DOHH2 (cell line): ENCODE measurements at regions not wholly inside any gene's neighbourhood (a gene's known extent, or its start where the extent isn't known, plus 50 kb on each side); places are given as distances from the start of the nearest gene placed in this dataset.

Experiments
- H3F3A ChIP-seq: fragments of 200-600 bp; sonication (generic), shearing (Covaris generic); 2 replicates; pipeline ENCODE4 v1.6.0; 2016; ENCODE audit warnings: antibody characterized with exemption, mild to moderate bottlenecking; ENCODE audit not compliant: control insufficient read depth, insufficient read depth
- H3K27ac ChIP-seq: fragments of 200-600 bp; sonication (generic); 2 replicates; pipeline ENCODE4 v1.5.1; 2014; ENCODE audit warnings: low read depth, mild to moderate bottlenecking, low read length, moderate library complexity
- H3K27me3 ChIP-seq: fragments of 200-600 bp; sonication (generic); 2 replicates; pipeline ENCODE4 v1.6.1; 2014; ENCODE audit warnings: mild to moderate bottlenecking, low read length, mixed read lengths; ENCODE audit not compliant: control insufficient read depth
- H3K36me3 ChIP-seq: fragments of 200-600 bp; sonication (generic); 2 replicates; pipeline ENCODE4 v1.6.1; 2014; ENCODE audit warnings: mild to moderate bottlenecking, low read length, moderate library complexity, mixed read lengths; ENCODE audit not compliant: control insufficient read depth
- H3K4me1 ChIP-seq: fragments of 200-600 bp; sonication (generic); 2 replicates; pipeline ENCODE4 v1.6.1; 2014; ENCODE audit warnings: mild to moderate bottlenecking, low read length, mixed read lengths; ENCODE audit not compliant: control insufficient read depth
- H3K4me2 ChIP-seq: fragments of 200-600 bp; sonication (generic); 2 replicates; pipeline ENCODE4 v1.6.0; 2014; ENCODE audit warnings: mild to moderate bottlenecking, low read length, moderate library complexity
- H3K4me3 ChIP-seq: fragments of 200-600 bp; sonication (generic); 2 replicates; pipeline ENCODE4 v1.5.1; 2014; ENCODE audit warnings: mild to moderate bottlenecking, low read length, mixed read lengths
- H3K79me2 ChIP-seq: fragments of 200-600 bp; sonication (generic); 2 replicates; pipeline ENCODE4 v1.6.1; 2014; ENCODE audit warnings: mild to moderate bottlenecking, low read length, mixed read lengths; ENCODE audit not compliant: control insufficient read depth
- H3K9me2 ChIP-seq: fragments of 200-600 bp; sonication (generic); replicated peaks from 2 replicates; pipeline ENCODE4 v1.6.1; 2014; ENCODE audit warnings: mild to moderate bottlenecking, low read length, mixed read lengths; ENCODE audit not compliant: control insufficient read depth
- H3K9me3 ChIP-seq: fragments of 200-600 bp; sonication (generic); 2 replicates; pipeline ENCODE4 v1.6.1; 2014; ENCODE audit warnings: antibody characterized with exemption, low read length, mixed read lengths; ENCODE audit not compliant: control insufficient read depth, insufficient read depth
- H4K20me1 ChIP-seq: fragments of 200-600 bp; sonication (generic); 2 replicates; pipeline ENCODE4 v1.6.0; 2014; ENCODE audit warnings: low read depth, mild to moderate bottlenecking, antibody characterized with exemption, low read length, moderate library complexity; ENCODE audit not compliant: control insufficient read depth, insufficient read depth
- CTCF ChIP-seq: fragments of 200-600 bp; sonication (generic); IDR thresholded peaks from one replicate; pipeline ENCODE4 v1.5.1; 2014; ENCODE audit warnings: antibody characterized with exemption, mild to moderate bottlenecking, low read depth, low read length; ENCODE audit not compliant: poor library complexity, severe bottlenecking
- EZH2phosphoT487 ChIP-seq: fragments of 200-600 bp; sonication (generic); IDR thresholded peaks from 2 replicates; pipeline ENCODE4 v1.6.1; 2017; ENCODE audit warnings: borderline replicate concordance, mild to moderate bottlenecking, antibody characterized with exemption, low read length, moderate library complexity, mixed read lengths

- TF ChIP-seq CTCF (no peak), EZH2phosphoT487 (no peak)
- Histone ChIP-seq H3K9me3 (no peaks in the 10 kb centered on the region), H3K9me2 (no peaks in the 10 kb centered on the region)
Measured at GRCh38 chr4:59834943-59835342, 1365.2 kb upstream of the ADGRL3 start.

GRCh38 chr4:59837751-59838150 is 1362.4 kb upstream of the ADGRL3 start:
- Histone ChIP-seq H3K4me1 (no peaks in the 10 kb centered on the region), H3F3A (no peaks in the 10 kb centered on the region), H3K27me3 (no peaks in the 10 kb centered on the region), H3K79me2 (no peaks in the 10 kb centered on the region), H3K4me3 (no peak overlapping the region), H3K9me3 (no peaks in the 10 kb centered on the region), H3K9me2 (no peaks in the 10 kb centered on the region), H3K4me2 (no peak overlapping the region), H3K27ac (no peak overlapping the region), H4K20me1 (no peaks in the 10 kb centered on the region), H3K36me3 (no peaks in the 10 kb centered on the region)
- TF ChIP-seq CTCF (no peak), EZH2phosphoT487 (no peak)

More at GRCh38 chr4:59834943-59835342, 1365.2 kb upstream of the ADGRL3 start:
- Histone ChIP-seq H3K4me2 (no peak overlapping the region), H3K79me2 (no peaks in the 10 kb centered on the region), H3K4me3 (no peak overlapping the region), H3K36me3 (no peaks in the 10 kb centered on the region), H3F3A (no peaks in the 10 kb centered on the region), H3K27me3 (no peaks in the 10 kb centered on the region), H3K27ac (no peak overlapping the region), H4K20me1 (no peaks in the 10 kb centered on the region), H3K4me1 (no peaks in the 10 kb centered on the region)

- H3K27me3 ChIP-seq = no peaks in the 10 kb centered on the region
- no peaks in the 10 kb centered on the region for H3K79me2 ChIP-seq
- H3K9me2 ChIP-seq = no peaks in the 10 kb centered on the region
- no peaks in the 10 kb centered on the region for H4K20me1 ChIP-seq
- H3K4me2 ChIP-seq = no peak overlapping the region
- TF ChIP-seq CTCF = no peak
- H3F3A ChIP-seq = no peaks in the 10 kb centered on the region
- H3K4me1 ChIP-seq = no peaks in the 10 kb centered on the region
- H3K9me3 ChIP-seq = no peaks in the 10 kb centered on the region
- H3K27ac ChIP-seq = no peak overlapping the region
- H3K36me3 ChIP-seq = no peaks in the 10 kb centered on the region
- no peak overlapping the region for H3K4me3 ChIP-seq
Measured at GRCh38 chr4:59838236-59838635, 1361.9 kb upstream of the ADGRL3 start.

GRCh38 chr4:59841698-59842097 is 1358.4 kb upstream of the ADGRL3 start:
- Histone ChIP-seq H3K4me3 (no peak overlapping the region), H3K9me3 (no peaks in the 10 kb centered on the region), H3K9me2 (no peaks in the 10 kb centered on the region), H3K79me2 (no peaks in the 10 kb centered on the region), H3K27ac (no peak overlapping the region), H3K36me3 (no peaks in the 10 kb centered on the region), H4K20me1 (no peaks in the 10 kb centered on the region), H3K4me1 (no peaks in the 10 kb centered on the region), H3K4me2 (no peak overlapping the region), H3F3A (no peaks in the 10 kb centered on the region), H3K27me3 (no peaks in the 10 kb centered on the region)
- no peak for TF ChIP-seq CTCF
- no peak for TF ChIP-seq EZH2phosphoT487
